ENCODE measurements at regions not wholly inside any gene's neighbourhood (a gene's known extent, or its start where the extent isn't known, plus 50 kb on each side); places are given as distances from the start of the nearest gene placed in this dataset.

GRCh38 chr9:104980039-104980654, 52.2 kb upstream of the ABCA1 start:
- no peak for TF ChIP-seq CTCF (IDR thresholded peaks at IDR 0.05)
- TF ChIP-seq POLR2A (IDR thresholded peaks at IDR 0.05) = no peak
